ENCODE measurements at regions not wholly inside any gene's neighbourhood (a gene's known extent, or its start where the extent isn't known, plus 50 kb on each side); places are given as distances from the start of the nearest gene placed in this dataset.
"Not testable (repeated sequence)": the region's sequence is repeated elsewhere in the genome, so short reads cannot be mapped to it uniquely, and the experiment has no call there.

DNA sequence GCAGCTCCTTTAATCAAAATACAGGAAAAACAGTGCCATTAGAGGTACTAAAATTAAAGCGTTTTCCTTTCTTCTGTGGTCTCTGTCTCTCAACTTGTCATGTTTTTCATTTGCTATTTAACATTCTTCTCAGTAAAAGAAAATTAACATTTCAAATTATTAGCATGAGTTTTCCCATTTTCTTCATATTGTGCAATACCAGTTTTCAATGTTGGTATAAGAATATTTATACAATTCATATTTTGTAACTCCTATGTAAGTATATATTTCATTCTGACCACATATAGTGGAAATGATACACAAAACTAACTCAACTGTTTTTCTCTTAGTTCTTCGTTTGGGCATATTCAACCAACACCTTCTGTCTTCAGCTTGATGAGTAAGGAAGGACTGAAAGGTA lies 308.3 kb downstream of the HS3ST1 start:
- DNase-seq (ENCODE audit: low read depth) = no peak

DNA sequence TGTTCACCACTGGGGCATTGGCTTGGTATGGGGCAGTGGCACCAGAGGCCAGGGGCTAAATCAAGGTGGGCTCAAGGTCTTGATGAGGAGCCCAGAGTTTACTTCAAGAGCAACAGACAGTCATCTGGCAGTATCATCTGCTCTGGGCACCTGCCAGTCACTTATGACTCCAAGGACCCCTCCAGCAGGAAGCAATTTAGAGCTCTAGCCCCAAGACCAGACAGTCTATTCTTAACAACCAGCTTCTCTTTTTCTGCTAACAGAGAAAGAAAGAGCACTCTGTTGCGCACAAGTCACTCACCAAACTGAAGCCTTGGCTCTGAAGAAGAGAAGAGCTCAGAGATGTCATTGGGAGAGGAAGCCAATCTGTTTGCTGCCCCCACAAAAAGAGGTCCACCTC lies 309.2 kb downstream of the HS3ST1 start:
- no peak for DNase-seq (ENCODE audit: low read depth)

DNA sequence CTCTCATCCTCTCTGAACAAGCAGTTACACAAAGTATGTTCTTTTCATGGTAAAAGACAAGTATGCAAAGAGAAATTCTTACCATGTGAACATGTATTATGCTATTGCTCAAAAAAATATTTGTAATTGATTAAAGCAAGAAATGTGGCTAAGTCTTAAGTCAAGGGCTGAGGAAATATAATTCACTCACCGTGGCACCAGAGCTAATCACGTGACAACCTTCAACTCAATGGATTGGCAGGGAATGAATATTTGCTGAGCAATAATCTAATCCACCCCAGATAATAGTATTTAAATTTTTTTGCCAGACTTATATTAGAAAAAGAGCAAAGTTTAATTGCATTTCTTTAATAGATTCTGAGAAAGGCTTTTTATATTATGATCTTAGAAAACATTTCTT lies 310.2 kb downstream of the HS3ST1 start:
- DNase-seq (ENCODE audit: low read depth) = no peak

DNA sequence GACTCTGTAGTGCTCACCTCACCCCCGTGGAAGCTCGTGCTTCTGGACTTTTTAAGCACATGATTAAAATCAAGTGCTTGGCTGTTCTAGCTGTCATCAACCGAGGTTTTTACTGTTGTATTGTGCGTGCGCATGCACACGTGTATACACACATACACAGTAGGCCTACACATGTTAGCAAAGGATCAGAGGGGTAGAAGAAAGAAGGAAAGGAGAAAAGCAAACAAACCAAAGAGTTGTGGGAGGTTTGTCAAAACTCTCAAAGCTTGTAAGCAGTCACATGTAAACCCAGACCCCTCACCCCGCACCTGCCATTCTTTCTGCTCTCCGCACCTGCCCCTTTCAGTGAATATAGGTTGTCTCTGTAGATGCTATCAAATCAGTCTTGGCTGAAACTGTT lies 311.8 kb downstream of the HS3ST1 start:
- DNase-seq (ENCODE audit: low read depth) = no peak

DNA sequence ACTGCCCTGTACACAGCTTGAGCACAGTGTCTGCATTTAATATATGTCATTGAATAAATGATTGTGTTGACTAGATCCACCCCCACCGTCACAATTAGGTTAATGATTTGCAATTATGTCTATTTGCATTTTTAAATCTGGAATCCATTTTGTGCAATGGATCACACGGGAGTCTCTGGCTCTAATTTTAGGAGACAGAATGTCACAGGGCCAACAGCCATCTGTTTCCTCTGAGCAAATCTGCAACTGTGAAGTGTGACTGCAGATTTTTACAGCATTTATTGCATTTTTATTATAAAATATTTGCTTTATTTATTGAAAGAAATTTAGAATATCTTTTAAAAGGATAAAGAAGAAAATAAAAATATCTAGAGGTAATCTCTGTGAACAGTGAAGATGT lies 316.8 kb downstream of the HS3ST1 start:
- DNase-seq (ENCODE audit: low read depth) = no peak

DNA sequence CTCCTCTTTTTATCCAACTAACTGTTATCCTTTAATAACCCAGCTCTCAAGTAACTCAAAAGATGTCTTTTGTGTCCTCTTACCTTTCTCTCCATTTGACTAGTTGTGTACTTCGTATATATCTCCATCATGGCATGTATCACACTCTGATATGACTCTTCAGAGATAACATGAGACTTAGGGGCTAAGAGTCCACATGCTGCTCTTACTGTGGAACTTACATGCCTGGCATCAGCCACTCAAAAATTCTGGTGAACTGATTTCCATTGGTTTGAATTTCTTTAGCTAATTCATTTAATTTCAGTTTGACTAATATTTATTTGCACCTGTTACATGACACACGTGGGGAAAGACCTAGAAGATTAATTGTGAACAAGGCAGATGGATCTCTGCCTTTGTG lies 317.3 kb downstream of the HS3ST1 start:
- no peak for DNase-seq (ENCODE audit: low read depth)

DNA sequence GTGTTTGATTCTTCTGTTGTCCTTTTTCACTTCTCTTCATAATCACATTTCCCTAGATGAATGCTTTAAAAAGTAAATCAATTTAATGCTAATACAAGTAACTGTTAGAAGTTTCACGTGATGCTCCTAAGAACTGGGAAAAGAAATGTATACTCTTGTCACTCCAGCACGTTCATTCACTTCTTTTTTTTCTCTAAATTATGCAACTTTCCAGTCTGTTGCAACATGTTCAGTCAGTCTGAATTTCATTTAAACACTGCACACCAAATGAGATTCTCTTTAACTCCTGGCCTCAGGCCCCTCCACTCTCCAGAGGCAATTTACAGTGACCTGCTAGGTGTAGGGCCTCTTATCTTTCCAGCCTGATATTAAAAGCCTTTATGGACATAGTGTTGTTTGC lies 321.9 kb downstream of the HS3ST1 start:
- DNase-seq (ENCODE audit: low read depth) = no peak

DNA sequence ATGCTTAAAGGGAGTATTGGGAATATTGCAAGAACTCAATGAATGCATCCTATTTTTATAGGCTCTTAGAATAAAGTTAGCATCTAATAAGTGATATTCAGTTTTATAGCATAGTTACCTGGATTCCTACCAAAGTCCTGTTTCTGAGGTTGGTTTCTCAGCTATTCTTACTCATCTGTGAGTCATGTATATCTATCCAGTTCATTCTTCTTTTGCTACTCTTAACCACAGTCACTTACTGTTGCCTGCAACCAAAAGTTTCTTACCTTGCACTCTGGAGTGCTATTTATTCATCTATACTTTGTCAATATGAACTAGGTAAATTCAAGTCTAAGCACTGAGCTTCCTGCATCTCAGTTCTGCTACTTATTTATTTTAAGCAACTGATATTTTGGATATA lies 322.5 kb downstream of the HS3ST1 start:
- DNase-seq (ENCODE audit: low read depth) = no peak

DNA sequence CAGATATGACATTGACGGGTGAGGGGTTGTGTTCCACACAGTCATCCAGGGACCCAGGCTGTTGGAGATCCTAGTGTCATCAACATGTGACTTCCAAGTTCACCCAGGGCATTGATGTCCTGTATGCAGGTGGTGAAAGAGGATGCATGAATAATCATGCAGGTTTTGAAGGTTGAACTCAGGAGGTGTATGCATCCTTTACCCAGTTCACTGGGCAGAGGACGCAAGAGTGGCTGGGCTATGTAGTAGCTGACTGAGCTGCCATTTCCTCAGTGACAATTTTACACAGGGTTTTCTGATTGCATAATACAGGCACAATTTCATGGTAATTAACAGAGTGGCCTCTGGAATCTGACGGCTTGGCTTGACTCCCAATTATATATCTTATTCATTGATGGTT lies 323.0 kb downstream of the HS3ST1 start:
- DNase-seq (ENCODE audit: low read depth) = no peak

DNA sequence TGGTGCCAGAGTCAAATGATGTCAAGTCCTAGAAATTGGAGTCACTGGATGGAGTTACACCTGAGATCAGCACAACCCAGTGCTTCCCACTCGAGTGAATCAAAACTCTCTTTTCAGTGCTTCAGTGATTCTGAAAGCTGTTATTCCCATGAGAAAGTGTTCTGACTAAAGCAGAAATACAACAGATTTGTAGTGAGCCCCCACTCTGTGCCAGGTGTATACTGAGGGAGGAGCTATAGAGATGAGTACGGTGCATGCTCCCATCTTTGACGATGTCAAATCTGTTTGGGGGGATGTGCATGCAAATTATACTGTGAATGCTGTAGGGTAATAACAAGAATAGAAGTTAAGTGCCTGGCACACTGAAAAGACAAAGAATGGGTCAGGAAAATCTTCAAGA lies 330.2 kb downstream of the HS3ST1 start:
- no peak for DNase-seq (ENCODE audit: low read depth)

DNA sequence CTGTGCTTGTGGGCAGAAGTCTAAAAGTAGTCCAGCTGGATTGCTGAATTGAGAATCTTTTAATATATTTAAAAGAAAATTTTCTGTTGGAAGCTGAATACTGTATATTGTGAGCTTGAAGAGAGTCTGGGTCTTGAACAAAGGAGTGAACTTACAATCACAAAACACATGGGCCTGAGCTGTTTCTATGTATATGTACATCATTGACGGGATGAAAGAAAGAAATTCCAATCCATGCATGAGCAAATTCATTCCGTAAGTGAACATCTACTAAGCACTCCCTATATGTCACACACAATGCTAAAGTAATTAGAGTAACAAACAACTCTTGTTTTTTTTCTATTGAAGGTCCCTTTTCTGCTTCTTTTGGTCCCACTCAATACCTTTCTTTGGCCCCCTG lies 331.0 kb downstream of the HS3ST1 start:
- no peak for DNase-seq (ENCODE audit: low read depth)

DNA sequence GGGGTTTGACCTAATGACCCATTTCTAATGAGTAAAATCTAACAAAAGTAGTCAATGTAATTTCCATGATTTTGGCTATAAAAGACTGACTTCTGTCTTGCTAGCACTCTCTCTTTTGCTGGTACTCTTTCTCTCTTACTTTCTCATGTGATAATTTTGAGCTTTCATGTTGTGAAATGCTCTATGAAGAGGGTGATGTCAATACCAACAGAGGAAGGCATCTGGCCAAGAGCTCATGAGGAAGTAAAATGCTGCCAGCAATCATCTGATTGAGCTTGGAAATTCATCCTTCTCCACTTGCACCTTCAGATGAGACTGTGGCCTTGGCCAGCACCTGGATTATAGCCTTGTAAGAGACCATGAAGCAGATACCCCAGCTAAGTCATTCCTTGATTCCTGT lies 347.7 kb downstream of the HS3ST1 start:
- no peak for DNase-seq (ENCODE audit: low read depth)

DNA sequence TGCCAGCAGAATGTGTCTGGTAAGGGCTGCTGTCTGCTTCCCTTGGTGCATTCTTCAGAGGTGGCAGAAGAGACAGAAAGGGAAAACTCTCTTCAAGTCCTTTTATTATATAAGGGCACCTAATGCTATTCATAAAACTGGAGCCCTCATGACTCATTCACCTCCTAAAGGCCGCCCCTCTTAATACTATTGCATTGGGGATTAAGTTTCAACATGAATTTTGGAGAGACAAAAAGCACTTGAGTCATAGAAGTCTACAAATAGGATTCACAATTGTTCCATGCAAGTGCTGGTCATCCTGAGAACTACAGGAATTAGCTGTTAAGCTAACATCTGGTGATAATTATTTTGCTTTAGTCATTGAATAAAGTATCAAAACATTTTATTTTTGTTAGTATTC lies 349.5 kb downstream of the HS3ST1 start:
- no peak for DNase-seq (ENCODE audit: low read depth)

DNA sequence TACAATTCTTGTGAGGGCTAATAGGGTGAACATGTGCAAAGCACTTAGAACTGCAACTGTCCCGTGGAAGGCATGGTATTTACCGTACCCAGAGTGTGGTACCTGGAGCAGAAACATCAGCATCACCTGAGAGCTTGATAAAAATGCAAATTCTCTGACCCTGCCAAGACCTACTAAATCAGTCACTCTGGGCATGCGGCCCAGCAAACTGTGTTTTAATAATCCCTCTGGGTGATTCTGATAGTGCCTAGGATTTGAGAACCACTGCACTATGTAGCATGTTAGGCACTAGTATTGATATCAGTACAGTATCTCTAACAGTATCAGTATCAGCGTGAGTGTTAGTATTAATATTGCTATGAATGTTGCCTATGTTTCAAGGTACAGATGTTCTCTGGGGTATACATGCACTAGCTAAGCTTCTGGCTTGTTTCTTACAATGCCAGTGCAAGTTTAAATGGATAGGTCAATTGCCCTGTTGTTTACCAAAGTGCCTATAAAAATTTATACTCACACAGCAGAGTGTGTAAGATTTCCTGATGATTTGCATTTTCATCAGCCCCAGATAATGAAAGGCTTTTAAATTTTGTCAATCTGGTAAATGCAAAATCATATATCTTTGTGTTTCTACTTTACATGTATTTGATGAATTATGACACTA lies 354.0 kb downstream of the HS3ST1 start:
- no peak for DNase-seq (ENCODE audit: low read depth)

DNA sequence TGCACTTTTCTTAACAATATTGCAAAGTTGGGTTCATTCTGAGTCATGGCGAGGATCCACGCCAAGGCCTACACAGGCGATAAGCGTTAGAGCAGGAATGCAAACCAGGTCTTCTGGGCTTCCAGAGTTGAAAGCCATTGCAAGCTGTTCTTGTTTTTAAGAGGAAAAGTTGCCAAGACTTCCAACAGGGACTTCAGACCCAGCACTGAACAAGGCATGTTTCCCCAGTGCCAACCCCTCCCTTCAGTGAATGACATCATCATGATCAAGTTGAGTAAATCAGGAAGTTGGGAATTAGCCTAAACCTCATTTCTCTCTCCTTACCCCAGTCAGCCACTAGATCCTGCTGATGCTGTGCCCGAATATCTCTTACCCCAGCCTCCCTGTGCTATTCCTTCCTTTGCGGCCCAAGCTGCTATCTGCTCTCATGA lies 355.1 kb downstream of the HS3ST1 start:
- no peak for DNase-seq (ENCODE audit: low read depth)

DNA sequence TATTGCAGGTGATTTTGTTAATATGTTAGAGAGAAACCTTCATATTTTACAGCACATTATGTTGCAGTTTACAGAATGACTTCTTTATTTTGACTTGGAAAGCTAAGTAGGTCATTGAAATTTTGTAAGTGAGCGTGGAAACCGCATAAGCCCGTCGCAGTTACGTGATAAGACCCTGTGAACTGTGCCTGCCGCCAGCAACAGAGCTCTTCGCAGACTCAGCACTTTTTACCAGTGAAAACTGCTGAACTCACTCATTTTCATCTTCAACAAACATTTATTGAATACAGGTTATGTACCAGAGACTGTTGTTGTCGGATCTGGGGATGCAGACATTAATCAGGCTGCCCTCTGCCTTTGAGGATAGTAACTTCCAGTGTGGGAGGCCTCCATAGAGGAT lies 355.7 kb downstream of the HS3ST1 start:
- no peak for DNase-seq (ENCODE audit: low read depth)

DNA sequence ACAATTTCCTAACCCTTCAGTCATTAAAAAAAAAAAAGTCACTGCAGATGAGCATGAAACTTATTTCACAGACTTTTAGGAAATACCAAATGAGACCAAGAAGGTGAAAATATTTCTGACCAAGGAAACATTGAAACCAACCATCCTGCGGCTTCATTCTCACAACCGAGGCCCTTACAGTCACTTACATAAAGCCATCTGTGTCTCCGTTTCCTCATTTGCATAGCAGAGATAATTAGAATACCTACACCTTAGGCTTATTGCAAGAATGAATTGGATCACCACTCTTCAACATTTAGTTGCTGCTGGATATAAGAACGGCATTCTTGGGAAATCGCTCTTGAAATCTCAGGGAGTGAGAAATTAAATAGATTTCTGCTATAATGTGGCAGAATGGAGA lies 356.2 kb downstream of the HS3ST1 start:
- no peak for DNase-seq (ENCODE audit: low read depth)

DNA sequence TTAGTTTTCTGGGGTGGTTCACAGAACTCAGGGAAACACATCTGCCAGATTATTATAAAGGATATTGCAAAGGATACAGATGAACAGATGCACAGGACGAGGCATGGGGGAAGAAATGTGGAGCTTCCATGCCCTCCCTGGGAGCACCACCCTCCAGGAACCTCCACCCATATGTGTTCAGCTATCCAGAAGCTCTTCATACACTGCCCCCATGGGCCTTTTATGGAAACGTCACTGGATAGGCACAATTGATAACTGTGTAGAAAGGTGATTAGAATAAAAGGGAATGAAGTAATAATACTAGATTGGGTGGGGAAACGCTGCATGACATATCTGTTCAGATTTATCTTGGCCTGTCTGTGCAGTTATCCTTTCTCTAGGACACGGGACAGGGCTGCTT lies 357.9 kb downstream of the HS3ST1 start:
- DNase-seq (ENCODE audit: low read depth) = no peak

DNA sequence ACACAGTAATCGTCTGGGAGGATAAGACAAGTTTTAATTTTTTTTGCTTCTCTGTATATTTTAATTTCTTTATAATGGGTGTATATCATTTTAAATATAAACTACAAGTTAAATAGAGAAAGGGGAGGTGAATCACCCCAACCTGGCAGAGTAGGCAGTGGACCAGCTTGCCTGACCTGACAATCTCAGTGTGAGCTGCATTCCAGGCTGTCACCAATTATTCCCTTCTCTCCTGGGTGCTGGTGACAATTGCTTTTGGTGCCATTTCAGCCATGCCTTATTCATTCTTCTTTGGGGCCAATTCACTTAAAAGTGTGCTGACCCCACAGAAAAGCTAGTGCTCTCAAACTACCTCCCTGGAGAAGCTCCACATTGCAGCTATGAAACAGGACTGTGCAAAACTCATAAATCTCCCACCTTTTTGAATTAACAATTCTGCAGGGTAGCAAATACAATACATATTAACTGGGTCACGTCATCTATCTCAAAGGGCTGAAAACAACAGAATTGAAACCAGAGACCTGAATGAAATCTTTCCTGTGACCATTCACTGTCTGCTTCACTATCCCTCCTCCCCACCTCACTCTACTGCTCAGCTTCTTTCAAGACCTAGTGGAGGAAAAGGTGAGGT lies 359.0 kb downstream of the HS3ST1 start:
- DNase-seq (ENCODE audit: low read depth) = no peak

DNA sequence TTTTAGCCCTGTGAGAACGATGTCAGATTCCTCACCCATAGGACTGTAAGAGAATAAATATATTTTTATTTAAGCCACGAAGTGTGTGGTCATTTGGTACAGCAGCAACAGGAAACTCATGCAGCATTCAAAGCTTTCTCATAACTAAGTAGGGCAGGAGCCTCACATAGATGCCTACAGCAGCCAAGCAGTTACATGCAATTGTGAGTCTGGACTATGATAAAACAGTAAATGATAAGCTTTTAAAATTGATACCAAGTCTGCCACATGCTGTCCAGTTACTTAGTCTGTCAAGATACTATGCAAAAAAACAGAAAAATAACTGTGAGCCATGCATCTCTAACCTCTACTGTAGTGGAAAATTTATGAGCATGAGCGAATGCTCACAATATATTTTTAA lies 359.6 kb downstream of the HS3ST1 start:
- no peak for DNase-seq (ENCODE audit: low read depth)

DNA sequence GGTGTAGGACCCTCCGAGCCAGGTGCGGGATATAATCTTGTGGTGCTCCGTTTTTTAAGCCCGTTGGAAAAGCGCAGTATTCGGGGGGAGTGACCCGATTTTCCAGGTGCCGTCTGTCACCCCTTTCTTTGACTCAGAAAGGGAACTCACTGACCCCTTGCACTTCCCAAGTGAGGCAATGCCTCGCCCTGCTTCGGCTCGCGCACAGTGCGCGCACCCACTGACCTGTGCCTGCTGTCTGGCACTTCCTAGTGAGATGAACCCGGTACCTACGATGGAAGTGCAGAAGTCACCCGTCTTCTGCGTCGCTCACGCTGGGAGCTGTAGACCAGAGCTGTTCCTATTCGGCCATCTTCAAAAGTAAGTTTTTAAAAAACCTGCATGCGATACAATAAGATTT lies 362.1 kb downstream of the HS3ST1 start:
- DNase-seq (ENCODE audit: low read depth) = not testable (repeated sequence)

DNA sequence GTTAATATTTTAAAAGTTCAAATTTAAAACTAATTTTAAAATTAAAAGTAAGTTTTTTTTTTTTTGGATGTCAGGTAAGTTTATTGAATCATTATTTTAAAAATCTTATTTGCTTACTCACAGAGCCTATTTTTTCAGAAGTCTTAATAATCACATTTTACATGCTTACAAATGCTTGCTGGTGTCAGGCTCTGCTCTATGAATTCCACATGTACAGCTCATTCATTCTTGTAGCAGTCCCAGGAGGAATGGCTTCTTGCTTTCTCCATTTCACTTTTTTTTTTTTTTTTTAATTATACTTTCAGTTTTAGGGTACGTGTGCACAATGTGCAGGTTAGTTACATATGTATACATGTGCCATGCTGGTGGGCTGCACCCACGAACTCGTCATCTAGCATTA lies 368.1 kb downstream of the HS3ST1 start:
- DNase-seq (ENCODE audit: low read depth) = not testable (repeated sequence)

DNA sequence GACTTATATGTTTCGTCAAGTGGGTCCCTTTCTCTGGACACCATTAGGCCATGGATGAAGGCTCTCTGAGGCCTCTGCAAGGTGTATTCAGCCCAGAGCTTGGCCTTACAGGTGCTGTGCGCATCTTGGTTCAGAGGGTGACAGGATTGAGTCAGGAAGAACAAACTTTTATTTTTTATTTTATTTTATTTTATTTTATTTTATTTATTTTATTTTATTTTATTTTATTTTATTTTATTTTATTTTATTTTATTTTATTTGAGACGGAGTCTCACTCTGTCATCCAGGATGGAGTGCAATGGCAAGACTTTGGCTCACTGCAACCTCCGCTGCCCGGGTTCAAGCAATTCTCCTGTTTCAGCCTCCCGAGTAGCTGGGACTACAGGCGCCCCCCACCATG lies 370.4 kb upstream of the CLNK start:
- DNase-seq (ENCODE audit: low read depth) = not testable (repeated sequence)

DNA sequence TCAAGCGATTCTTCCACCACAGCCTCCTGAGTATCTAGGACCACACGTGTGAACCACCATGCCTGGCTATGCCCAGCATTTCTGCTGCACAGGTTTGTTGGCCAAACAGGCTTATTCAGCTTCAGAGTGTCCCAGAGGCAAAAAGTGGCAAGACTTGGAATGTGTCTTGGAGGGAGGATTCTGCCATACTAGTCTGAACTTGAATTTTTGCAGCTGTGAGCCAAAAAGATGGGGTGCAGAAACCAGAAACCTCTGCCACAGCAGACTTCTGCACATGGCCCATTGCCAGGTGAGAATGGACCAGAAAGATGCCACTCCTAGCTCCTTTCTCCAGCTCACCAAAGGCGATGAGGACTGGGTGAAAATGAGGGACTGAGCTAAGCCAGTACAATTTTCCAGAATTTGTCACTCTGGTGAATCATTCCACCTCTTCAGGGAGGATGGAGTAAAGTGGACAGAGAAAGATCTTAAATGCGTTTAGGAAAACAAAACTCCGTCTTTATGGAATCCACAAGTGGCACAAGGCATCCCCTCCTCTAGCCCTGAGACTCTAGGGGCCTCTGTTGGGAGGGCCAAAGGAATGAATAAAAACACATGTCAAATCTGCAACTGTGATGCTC lies 369.1 kb upstream of the CLNK start:
- DNase-seq (ENCODE audit: low read depth) = no peak
